C4-2B (cell line): ENCODE measurements at regions not wholly inside any gene's neighbourhood (a gene's known extent, or its start where the extent isn't known, plus 50 kb on each side); places are given as distances from the start of the nearest gene placed in this dataset.

ENCODE experiments used
- ZFX ChIP-seq: fragments of 450-650 bp; IDR thresholded peaks from 2 replicates; pipeline ENCODE4 v1.6.1; 2017
- TF ChIP-seq, protein P1 (sequence below): fragments of 450-650 bp; conservative IDR thresholded peaks from 2 replicates; pipeline ENCODE4 v1.5.1; 2017; ENCODE audit warnings: mild to moderate bottlenecking

DNA sequence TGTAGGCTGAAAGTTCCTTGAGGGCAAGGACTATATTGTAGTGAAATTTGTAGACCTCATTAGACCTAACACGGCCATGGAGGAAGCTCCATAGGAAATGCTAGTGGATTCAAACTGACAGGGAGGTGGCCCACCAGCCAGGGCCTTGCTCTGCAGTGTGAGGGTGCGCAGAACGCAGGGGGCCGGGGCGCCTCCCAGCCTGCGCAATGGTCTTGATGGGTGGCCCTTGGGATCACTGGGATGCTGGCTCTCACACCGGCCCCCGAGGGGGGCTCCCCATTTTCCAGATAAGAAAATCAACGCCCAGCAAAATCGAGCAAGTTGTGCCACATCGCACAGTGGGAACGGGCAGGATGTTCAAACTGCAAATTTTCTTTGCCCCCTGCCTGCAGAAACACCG lies 655.4 kb downstream of the GALR1 start:
- TF ChIP-seq, protein P1, sequence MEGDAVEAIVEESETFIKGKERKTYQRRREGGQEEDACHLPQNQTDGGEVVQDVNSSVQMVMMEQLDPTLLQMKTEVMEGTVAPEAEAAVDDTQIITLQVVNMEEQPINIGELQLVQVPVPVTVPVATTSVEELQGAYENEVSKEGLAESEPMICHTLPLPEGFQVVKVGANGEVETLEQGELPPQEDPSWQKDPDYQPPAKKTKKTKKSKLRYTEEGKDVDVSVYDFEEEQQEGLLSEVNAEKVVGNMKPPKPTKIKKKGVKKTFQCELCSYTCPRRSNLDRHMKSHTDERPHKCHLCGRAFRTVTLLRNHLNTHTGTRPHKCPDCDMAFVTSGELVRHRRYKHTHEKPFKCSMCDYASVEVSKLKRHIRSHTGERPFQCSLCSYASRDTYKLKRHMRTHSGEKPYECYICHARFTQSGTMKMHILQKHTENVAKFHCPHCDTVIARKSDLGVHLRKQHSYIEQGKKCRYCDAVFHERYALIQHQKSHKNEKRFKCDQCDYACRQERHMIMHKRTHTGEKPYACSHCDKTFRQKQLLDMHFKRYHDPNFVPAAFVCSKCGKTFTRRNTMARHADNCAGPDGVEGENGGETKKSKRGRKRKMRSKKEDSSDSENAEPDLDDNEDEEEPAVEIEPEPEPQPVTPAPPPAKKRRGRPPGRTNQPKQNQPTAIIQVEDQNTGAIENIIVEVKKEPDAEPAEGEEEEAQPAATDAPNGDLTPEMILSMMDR = no peak
- TF ChIP-seq ZFX = no peak
